ENCODE measurements at regions not wholly inside any gene's neighbourhood (a gene's known extent, or its start where the extent isn't known, plus 50 kb on each side); places are given as distances from the start of the nearest gene placed in this dataset.

- intact Hi-C loops (cut with micrococcal nuclease) (no loop called here), dilution Hi-C loops (cut with HindIII; ENCODE audit: low sequenced_read_pairs, unreplicated experiment) (no loop called here), in situ Hi-C loops (cut with MboI; ENCODE audit: low sequenced_read_pairs) (no loop called here)
- H3K4ac ChIP-seq (ENCODE audit: low read depth, low read length) = no peak overlapping the region
- POLR2A ChIA-PET (ENCODE audit: unreplicated experiment) = no interaction called here
- no peak overlapping the region for H3K14ac ChIP-seq (replicated peaks; ENCODE audit: low read depth, low read length)
- no peak overlapping the region for H2BK5ac ChIP-seq (ENCODE audit: low read depth, low read length, poor library complexity, severe bottlenecking)
- H3K23ac ChIP-seq (ENCODE audit: low read depth, low read length) = no peak overlapping the region
- no peak overlapping the region for H4K5ac ChIP-seq (ENCODE audit: low read depth, low read length)
- no peak overlapping the region for H4K8ac ChIP-seq (ENCODE audit: low read depth in 2 of 2, low read length in 2 of 2)
- no peak overlapping the region for H3K9ac ChIP-seq (ENCODE audit: low read depth, low read length)
- no peaks in the 10 kb centered on the region for H4K20me1 ChIP-seq (ENCODE audit: insufficient read depth, low read length)
- H3K18ac ChIP-seq (ENCODE audit: low read depth, low read length) = no peak overlapping the region
- no peaks in the 10 kb centered on the region for H3K27me3 ChIP-seq (ENCODE audit: control insufficient read depth, insufficient read depth, low read length)
- no peak overlapping the region for H3K4me2 ChIP-seq (ENCODE audit: low read depth, low read length)
- no peaks in the 10 kb centered on the region for H3K9me1 ChIP-seq (ENCODE audit: insufficient read depth, low read length)
- no peaks in the 10 kb centered on the region for H3K36me3 ChIP-seq (ENCODE audit: control insufficient read depth, insufficient read depth, low read length)
- ATAC-seq (ENCODE audit: low read depth) (no peak), DNase-seq (no peak)
- H2AFZ ChIP-seq (replicated peaks; ENCODE audit: low read length, poor library complexity) = no peak overlapping the region
- TF ChIP-seq, protein P1, sequence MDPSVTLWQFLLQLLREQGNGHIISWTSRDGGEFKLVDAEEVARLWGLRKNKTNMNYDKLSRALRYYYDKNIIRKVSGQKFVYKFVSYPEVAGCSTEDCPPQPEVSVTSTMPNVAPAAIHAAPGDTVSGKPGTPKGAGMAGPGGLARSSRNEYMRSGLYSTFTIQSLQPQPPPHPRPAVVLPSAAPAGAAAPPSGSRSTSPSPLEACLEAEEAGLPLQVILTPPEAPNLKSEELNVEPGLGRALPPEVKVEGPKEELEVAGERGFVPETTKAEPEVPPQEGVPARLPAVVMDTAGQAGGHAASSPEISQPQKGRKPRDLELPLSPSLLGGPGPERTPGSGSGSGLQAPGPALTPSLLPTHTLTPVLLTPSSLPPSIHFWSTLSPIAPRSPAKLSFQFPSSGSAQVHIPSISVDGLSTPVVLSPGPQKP (IDR thresholded peaks at IDR 0.05; ENCODE audit: borderline replicate concordance, low read depth, low read length) = no peak
- TF ChIP-seq NFE2L2 (IDR thresholded peaks at IDR 0.05; ENCODE audit: low read depth, low read length) (no peak), RAD21 (IDR thresholded peaks at IDR 0.05; ENCODE audit: low read length) (no peak), MXI1 (IDR thresholded peaks at IDR 0.05; ENCODE audit: borderline replicate concordance, low read depth, low read length) (no peak), BHLHE40 (IDR thresholded peaks at IDR 0.05; ENCODE audit: low read depth, low read length) (no peak), CEBPB (IDR thresholded peaks at IDR 0.05; ENCODE audit: low read depth, low read length) (no peak), POLR2A (IDR thresholded peaks at IDR 0.05; ENCODE audit: low read depth, low read length) (no peak), CTCF (conservative IDR thresholded peaks at IDR 0.05; ENCODE audit: low read depth, low read length) (no peak), CHD1 (IDR thresholded peaks at IDR 0.05; ENCODE audit: low read depth, low read length) (no peak)
- BruUV-seq (replicated peaks) = no TSS peak
- no peaks in the 10 kb centered on the region for H3K79me1 ChIP-seq (ENCODE audit: low read depth in 1 of 2, low read length in 2 of 2)
- no peak overlapping the region for H3K27ac ChIP-seq (ENCODE audit: insufficient read depth, low read length)
- H2BK120ac ChIP-seq (ENCODE audit: low read depth, low read length) = no peak overlapping the region
- H3K56ac ChIP-seq (ENCODE audit: extremely low read depth, insufficient read depth, low read length) = no peak overlapping the region
- no peak overlapping the region for H2AK5ac ChIP-seq (ENCODE audit: low read depth, low read length)
- H2BK20ac ChIP-seq (ENCODE audit: low read depth, low read length) = no peak overlapping the region
- no peak overlapping the region for H4K91ac ChIP-seq (ENCODE audit: insufficient read depth, low read depth, low read length)
- no CpG with 5 or more reads among the region's 1 CpG for WGBS, 2 experiments (ENCODE audit: extremely low coverage in 2 of 2, insufficient read length in 1 of 2)
- H3K4me1 ChIP-seq (ENCODE audit: control insufficient read depth, insufficient read depth, low read length) = no peaks in the 10 kb centered on the region
- H3K9me3 ChIP-seq (ENCODE audit: control insufficient read depth, insufficient read depth, low read length) = no peaks in the 10 kb centered on the region
- H2BK15ac ChIP-seq (ENCODE audit: low read depth, low read length) = no peak overlapping the region
- CTCF ChIA-PET = no interaction called here
- H2AK9ac ChIP-seq (replicated peaks; ENCODE audit: low read depth, low read length, poor library complexity) = no peak overlapping the region
- no peak overlapping the region for H3K4me3 ChIP-seq (ENCODE audit: insufficient read depth, low read depth, low read length)
These were observed 279.2 kb upstream of the FGF16 start for GRCh38 chrX:77167993-77168392.

Data from IMR-90 (cell line).